GM12875 (cell line): ENCODE measurements at regions not wholly inside any gene's neighbourhood (a gene's known extent, or its start where the extent isn't known, plus 50 kb on each side); places are given as distances from the start of the nearest gene placed in this dataset.

Experiments used
- H3K4me3 ChIP-seq: one replicate; pipeline ENCODE4 v1.5.1; 2011; ENCODE audit warnings: low read depth, low read length, control low read depth
- CTCF ChIP-seq: IDR thresholded peaks from 2 replicates; pipeline ENCODE4 v1.5.1; 2011; ENCODE audit warnings: low read depth, mild to moderate bottlenecking, control low read depth, inconsistent platforms, low read length, moderate library complexity, borderline replicate concordance; ENCODE audit not compliant: insufficient read depth

GRCh38 chr7:46819819-46820218 is 762.1 kb downstream of the TNS3 start:
- TF ChIP-seq CTCF = no peak
- no peak overlapping the region for H3K4me3 ChIP-seq

GRCh38 chr7:46814516-46815250 is 767.2 kb downstream of the TNS3 start:
- no peak for TF ChIP-seq CTCF
- no peak overlapping the region for H3K4me3 ChIP-seq

GRCh38 chr7:46812101-46812675 is 769.7 kb downstream of the TNS3 start:
- no peak for TF ChIP-seq CTCF
- H3K4me3 ChIP-seq = no peak overlapping the region

- H3K4me3 ChIP-seq = no peak overlapping the region
- TF ChIP-seq CTCF = no peak
These were observed 770.4 kb downstream of the TNS3 start for GRCh38 chr7:46811529-46811928.

GRCh38 chr7:46810986-46811385 is 770.9 kb downstream of the TNS3 start:
- TF ChIP-seq CTCF = no peak
- H3K4me3 ChIP-seq = no peak overlapping the region

GRCh38 chr7:46809886-46810285 is 772.0 kb downstream of the TNS3 start:
- H3K4me3 ChIP-seq = no peak overlapping the region
- TF ChIP-seq CTCF = no peak

GRCh38 chr7:46806856-46807255 is 775.1 kb downstream of the TNS3 start:
- TF ChIP-seq CTCF = no peak
- no peak overlapping the region for H3K4me3 ChIP-seq
